ENCODE measurements at regions not wholly inside any gene's neighbourhood (a gene's known extent, or its start where the extent isn't known, plus 50 kb on each side); places are given as distances from the start of the nearest gene placed in this dataset.

DNA sequence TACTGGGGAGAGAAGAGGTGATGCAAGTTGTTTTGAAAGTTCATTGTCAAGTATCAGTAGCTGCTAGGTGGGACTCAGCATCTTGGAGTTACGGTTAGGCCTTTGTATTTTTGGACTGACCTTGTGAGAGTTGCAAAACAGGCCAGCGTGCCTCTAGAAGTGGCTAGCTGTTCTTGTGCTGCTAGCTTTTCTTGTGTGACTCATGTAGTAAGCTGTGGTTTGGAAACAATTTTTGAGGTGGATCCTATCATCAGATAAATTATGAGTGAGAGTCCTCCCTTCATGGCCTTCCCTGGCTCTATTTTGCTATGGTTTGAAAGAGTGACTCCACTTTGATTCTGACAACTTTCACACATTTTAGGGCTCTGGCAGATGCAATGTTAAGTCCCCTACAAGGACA lies 409.2 kb upstream of the HS6ST1 start:
- H3K4me3 ChIP-seq (ENCODE audit: low read depth in 1 of 3, low read length in 3 of 3): no peak overlapping the region
- H3K4me1 ChIP-seq (ENCODE audit: control insufficient read depth in 4 of 4, insufficient read depth in 4 of 4, low read length in 3 of 4): no peaks in the 10 kb centered on the region
- no peak for DNase-seq (ENCODE audit: low spot score)
- no peaks in the 10 kb centered on the region for H3K27me3 ChIP-seq (ENCODE audit: control insufficient read depth in 4 of 4, insufficient read depth in 4 of 4, low read length in 3 of 4)
- H3K36me3 ChIP-seq (ENCODE audit: control insufficient read depth in 4 of 4, insufficient read depth in 3 of 4, low read depth in 1 of 4, low read length in 3 of 4): no peaks in the 10 kb centered on the region
- peaks cover 0 to 4% (median 0%) of the 10 kb centered on the region in 4 donors for H3K9me3 ChIP-seq (ENCODE audit: control insufficient read depth in 4 of 4, low read length in 3 of 4)
- WGBS: 53% methylated on average over 2 of the region's 2 CpGs
- H3K27ac ChIP-seq (ENCODE audit: low read depth in 1 of 2, low read length in 2 of 2): no peak overlapping the region
- no peak overlapping the region for H3K9ac ChIP-seq (ENCODE audit: low read depth in 1 of 2, low read length in 2 of 2)
- TF ChIP-seq MAX (IDR thresholded peaks at IDR 0.05) (no peak), HNF4A (conservative IDR thresholded peaks at IDR 0.05) (no peak), HNF4G (IDR thresholded peaks at IDR 0.05) (no peak), EGR1 (IDR thresholded peaks at IDR 0.05; ENCODE audit: low read depth in 2 of 2) (no peak), CTCF (IDR thresholded peaks at IDR 0.05; ENCODE audit: low read depth, low read length, missing input control) (no peak), SP1 (IDR thresholded peaks at IDR 0.05) (no peak), ZBTB33 (IDR thresholded peaks at IDR 0.05) (no peak), YY1 (IDR thresholded peaks at IDR 0.05) (no peak), JUND (IDR thresholded peaks at IDR 0.05) (no peak), NR2F2 (IDR thresholded peaks at IDR 0.05) (no peak), GABPA (IDR thresholded peaks at IDR 0.05 in 1 of 2, conservative IDR thresholded peaks at IDR 0.05 in 1 of 2) (no peak), TAF1 (conservative IDR thresholded peaks at IDR 0.05) (no peak), RAD21 (IDR thresholded peaks at IDR 0.05) (no peak), FOXA1 (IDR thresholded peaks at IDR 0.05) (no peak)
- TF ChIP-seq, protein P1, sequence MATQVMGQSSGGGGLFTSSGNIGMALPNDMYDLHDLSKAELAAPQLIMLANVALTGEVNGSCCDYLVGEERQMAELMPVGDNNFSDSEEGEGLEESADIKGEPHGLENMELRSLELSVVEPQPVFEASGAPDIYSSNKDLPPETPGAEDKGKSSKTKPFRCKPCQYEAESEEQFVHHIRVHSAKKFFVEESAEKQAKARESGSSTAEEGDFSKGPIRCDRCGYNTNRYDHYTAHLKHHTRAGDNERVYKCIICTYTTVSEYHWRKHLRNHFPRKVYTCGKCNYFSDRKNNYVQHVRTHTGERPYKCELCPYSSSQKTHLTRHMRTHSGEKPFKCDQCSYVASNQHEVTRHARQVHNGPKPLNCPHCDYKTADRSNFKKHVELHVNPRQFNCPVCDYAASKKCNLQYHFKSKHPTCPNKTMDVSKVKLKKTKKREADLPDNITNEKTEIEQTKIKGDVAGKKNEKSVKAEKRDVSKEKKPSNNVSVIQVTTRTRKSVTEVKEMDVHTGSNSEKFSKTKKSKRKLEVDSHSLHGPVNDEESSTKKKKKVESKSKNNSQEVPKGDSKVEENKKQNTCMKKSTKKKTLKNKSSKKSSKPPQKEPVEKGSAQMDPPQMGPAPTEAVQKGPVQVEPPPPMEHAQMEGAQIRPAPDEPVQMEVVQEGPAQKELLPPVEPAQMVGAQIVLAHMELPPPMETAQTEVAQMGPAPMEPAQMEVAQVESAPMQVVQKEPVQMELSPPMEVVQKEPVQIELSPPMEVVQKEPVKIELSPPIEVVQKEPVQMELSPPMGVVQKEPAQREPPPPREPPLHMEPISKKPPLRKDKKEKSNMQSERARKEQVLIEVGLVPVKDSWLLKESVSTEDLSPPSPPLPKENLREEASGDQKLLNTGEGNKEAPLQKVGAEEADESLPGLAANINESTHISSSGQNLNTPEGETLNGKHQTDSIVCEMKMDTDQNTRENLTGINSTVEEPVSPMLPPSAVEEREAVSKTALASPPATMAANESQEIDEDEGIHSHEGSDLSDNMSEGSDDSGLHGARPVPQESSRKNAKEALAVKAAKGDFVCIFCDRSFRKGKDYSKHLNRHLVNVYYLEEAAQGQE (IDR thresholded peaks at IDR 0.05): no peak

- WGBS: 92% methylated on average over 2 of the region's 2 CpGs
- no peaks in the 10 kb centered on the region for H3K36me3 ChIP-seq (ENCODE audit: control insufficient read depth in 4 of 4, insufficient read depth in 3 of 4, low read depth in 1 of 4, low read length in 3 of 4)
- no peaks in the 10 kb centered on the region for H3K4me1 ChIP-seq (ENCODE audit: control insufficient read depth in 4 of 4, insufficient read depth in 4 of 4, low read length in 3 of 4)
- H3K4me3 ChIP-seq (ENCODE audit: low read depth in 1 of 3, low read length in 3 of 3): no peak overlapping the region
- no peaks in the 10 kb centered on the region for H3K27me3 ChIP-seq (ENCODE audit: control insufficient read depth in 4 of 4, insufficient read depth in 4 of 4, low read length in 3 of 4)
- H3K9ac ChIP-seq (ENCODE audit: low read depth in 1 of 2, low read length in 2 of 2): no peak overlapping the region
- H3K27ac ChIP-seq (ENCODE audit: low read depth in 1 of 2, low read length in 2 of 2): no peak overlapping the region
- no peak for DNase-seq (ENCODE audit: low spot score)
- H3K9me3 ChIP-seq (ENCODE audit: control insufficient read depth in 4 of 4, low read length in 3 of 4): peaks cover 0 to 4% (median 0%) of the 10 kb centered on the region in 4 donors
- TF ChIP-seq JUND (IDR thresholded peaks at IDR 0.05) (no peak), EGR1 (IDR thresholded peaks at IDR 0.05; ENCODE audit: low read depth in 2 of 2) (no peak), YY1 (IDR thresholded peaks at IDR 0.05) (no peak), HNF4G (IDR thresholded peaks at IDR 0.05) (no peak), FOXA2 (IDR thresholded peaks at IDR 0.05) (no peak), ZBTB33 (IDR thresholded peaks at IDR 0.05) (no peak), NR2F2 (IDR thresholded peaks at IDR 0.05) (no peak), RXRA (IDR thresholded peaks at IDR 0.05) (no peak), SP1 (IDR thresholded peaks at IDR 0.05) (no peak), CTCF (IDR thresholded peaks at IDR 0.05; ENCODE audit: low read depth, low read length, missing input control) (no peak), TAF1 (conservative IDR thresholded peaks at IDR 0.05) (no peak), GABPA (IDR thresholded peaks at IDR 0.05 in 1 of 2, conservative IDR thresholded peaks at IDR 0.05 in 1 of 2) (no peak)
- TF ChIP-seq, protein P2, sequence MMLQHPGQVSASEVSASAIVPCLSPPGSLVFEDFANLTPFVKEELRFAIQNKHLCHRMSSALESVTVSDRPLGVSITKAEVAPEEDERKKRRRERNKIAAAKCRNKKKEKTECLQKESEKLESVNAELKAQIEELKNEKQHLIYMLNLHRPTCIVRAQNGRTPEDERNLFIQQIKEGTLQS (IDR thresholded peaks at IDR 0.05): no peak
Observed at GRCh38 chr2:128729051-128729450, 410.4 kb upstream of the HS6ST1 start.

Measured in liver (tissue), 8 donors.